ENCODE measurements at regions not wholly inside any gene's neighbourhood (a gene's known extent, or its start where the extent isn't known, plus 50 kb on each side); places are given as distances from the start of the nearest gene placed in this dataset.
"Not testable (repeated sequence)": the region's sequence is repeated elsewhere in the genome, so short reads cannot be mapped to it uniquely, and the experiment has no call there.

DNA sequence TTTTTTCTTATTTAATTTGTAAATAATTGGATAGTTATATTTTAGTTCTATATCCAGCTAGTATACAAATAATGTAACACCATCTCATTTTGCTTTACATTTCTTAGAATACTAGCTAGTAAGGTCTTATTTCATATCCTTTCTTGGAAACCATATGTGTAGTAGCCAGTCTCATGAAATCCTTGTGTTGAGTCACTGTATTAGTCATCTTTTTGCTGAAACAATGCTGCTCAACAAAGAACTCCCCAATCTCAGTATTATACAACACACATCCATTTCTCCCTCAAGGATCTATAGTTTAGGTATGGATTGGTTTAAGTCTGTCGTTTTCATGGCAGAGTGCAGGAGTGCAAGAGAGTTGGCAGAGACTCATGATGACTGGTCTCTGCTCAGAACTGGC lies 55.6 kb upstream of the NBPF26 start:
- no CpG with 5 or more reads among the region's 1 CpG for WGBS (ENCODE audit: insufficient coverage)
- ATAC-seq: not testable (repeated sequence)

More for the DNA sequence above, 55.6 kb upstream of the NBPF26 start:
- H3K27me3 ChIP-seq (ENCODE audit: control insufficient read depth, insufficient read depth, low read length); H3K27ac Mint-ChIP-seq; H3K9me3 Mint-ChIP-seq; H3K4me3 Mint-ChIP-seq; H3K36me3 ChIP-seq (ENCODE audit: control insufficient read depth, insufficient read depth, low read length); H3K4me3 ChIP-seq (ENCODE audit: low read length); intact Hi-C loops (cut with micrococcal nuclease); H3K27ac ChIP-seq (ENCODE audit: low read length); DNase-seq; H3K4me1 Mint-ChIP-seq; H3K4me1 ChIP-seq (ENCODE audit: control insufficient read depth, insufficient read depth, low read length); H3K9me3 ChIP-seq (ENCODE audit: control insufficient read depth, insufficient read depth, low read length); H3K36me3 Mint-ChIP-seq; H3K27me3 Mint-ChIP-seq (ENCODE audit: low read depth in 2 of 2): not testable (repeated sequence)

All from natural killer cell (primary cell).